NCI-H2171 (cell line): ENCODE measurements at regions not wholly inside any gene's neighbourhood (a gene's known extent, or its start where the extent isn't known, plus 50 kb on each side); places are given as distances from the start of the nearest gene placed in this dataset.
"Not testable (repeated sequence)": the region's sequence is repeated elsewhere in the genome, so short reads cannot be mapped to it uniquely, and the experiment has no call there.

Experiments
- DNase-seq: peaks from one replicate; lab custom pipeline; 2025; lab: John Stamatoyannopoulos, UW

DNA sequence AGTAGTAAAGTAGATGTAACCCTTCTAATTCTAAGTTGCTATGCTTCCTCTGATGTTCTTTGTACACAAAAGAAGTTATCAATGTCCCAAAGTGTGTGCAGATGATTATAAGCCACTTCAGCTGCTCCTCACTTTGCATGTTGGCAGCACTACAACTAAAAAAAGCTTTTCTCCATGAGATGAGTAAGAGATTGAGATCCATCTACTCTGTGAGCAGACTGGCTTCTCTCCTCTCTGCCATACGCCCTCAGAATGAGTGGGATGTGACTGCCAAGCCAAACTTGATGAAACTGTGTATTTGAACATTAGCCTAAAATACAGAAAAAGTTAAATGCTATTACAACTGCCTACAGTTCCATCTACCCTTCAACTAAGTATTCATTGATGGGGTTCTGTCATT, 102.9 kb upstream of the ETV1 start:
- DNase-seq: no peak

DNA sequence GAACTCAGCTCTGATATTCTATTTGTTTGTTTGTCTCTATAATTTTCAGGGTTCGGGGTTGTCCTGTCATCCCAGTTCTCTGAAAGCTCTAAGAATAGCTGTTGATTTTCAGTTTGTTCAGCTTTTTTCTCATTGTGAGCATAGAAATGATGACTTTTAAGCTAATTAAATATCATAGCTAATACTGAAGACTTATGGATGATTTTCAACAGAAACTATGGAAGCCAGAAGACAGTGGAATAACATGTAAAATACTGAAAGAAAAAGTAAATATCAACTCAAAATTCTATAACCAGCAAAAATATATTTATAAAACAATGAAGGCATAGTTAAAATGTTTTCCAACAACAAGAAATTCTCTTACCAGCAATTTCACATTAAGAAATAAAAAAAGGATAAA, 96.4 kb upstream of the ETV1 start:
- no peak for DNase-seq

DNA sequence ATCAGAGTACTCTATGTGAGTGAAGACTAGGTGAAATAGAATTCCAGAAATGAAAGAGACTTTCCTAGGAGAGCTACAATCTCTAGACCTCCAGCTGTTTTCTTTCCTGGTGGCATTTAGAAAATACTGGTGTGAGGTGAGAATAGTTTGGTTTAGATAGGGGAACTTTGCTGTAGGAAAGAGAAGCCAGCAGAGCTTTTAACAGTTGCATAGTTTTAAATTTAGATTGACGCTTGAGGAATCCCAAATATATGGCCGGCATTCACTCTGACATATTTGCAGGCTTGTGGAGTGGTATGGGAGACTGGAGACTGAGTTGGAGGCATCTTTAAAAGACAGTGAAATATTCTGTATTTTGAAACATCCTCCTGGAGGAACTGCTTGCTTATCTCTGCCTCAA, 94.3 kb upstream of the ETV1 start:
- DNase-seq: no peak

GRCh38 chr7:14073988-14074387, 84.5 kb upstream of the ETV1 start:
- no peak for DNase-seq

- DNase-seq: no peak
Observed at GRCh38 chr7:14073543-14073942, 84.1 kb upstream of the ETV1 start.

GRCh38 chr7:14071045-14071444, 81.6 kb upstream of the ETV1 start:
- DNase-seq: peak; percentile 36

GRCh38 chr7:14069961-14070360, 80.5 kb upstream of the ETV1 start:
- DNase-seq: peak; percentile 39

DNA sequence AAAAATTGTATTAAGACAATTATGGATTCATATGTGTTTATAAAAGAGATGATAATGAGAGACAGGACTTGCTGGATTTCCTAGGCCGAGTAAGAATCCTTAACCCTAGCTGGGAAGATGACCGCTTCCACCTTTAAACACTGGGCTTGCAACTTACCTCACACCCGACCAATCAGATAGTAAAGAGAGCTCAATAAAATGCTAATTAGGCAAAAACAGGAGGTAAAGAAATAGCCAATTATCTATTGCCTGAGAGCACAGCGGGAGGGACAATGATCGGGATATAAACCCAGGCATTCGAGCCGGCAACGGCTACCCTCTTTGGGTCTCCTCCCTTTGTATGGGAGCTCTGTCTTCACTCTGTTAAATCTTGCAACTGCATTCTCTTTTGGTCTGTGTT, 77.3 kb upstream of the ETV1 start:
- DNase-seq: not testable (repeated sequence)

- DNase-seq: no peak
Observed at GRCh38 chr7:14065286-14065685, 75.8 kb upstream of the ETV1 start.

- no peak for DNase-seq
Observed at GRCh38 chr7:14055813-14056212, 66.3 kb upstream of the ETV1 start.

GRCh38 chr7:14054125-14054524, 64.7 kb upstream of the ETV1 start:
- DNase-seq: no peak

DNA sequence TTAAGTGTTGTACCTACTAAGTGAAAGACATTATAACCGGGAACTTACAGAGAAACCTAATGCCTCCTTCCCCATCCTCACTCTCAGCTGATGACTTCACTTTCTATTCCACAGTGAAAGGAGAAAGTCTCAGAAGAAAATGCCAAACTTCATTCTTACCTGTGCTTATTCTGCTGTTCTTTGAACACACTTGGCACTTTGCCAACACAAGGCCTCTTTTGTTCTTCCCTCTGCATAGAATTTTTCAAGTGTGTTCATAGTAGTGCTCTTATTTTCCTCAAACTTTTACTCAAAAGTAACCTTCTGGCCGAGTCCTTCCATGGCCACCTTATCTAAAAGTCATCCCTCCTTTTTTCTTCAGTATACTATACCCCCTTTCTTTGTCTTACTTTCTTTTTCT, 59.4 kb upstream of the ETV1 start:
- DNase-seq: no peak

DNA sequence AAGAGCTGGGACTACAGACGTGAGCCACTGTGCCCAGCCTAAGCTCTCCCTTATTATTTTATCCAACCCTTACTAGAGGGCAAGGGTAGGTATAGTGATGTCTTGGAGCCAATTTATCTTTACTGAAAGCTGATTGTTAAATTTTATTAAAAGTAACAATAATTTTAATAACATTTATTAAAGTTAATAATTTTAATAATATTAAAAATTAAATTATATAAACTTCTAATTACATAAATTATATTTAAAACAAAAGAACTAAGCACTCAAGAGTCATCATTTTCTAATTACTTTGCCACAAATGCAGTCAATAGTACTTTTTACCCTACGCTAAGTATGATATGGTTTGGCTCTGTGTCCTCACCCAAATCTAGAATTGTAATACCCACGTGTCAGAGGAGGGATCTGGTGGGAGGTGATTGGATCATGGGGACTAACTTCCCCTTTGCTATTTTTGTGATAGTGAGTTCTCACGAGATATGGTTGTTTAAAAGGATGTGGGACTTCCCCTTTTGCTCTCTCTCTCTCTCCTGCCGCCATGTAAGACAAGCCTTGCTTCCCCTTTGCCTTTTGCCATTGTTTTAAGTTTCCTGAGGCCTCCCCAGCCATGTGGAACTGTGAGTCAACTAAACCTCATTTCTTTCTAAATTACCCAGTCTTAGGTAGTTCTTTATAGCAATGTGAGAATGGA, 58.4 kb upstream of the ETV1 start:
- no peak for DNase-seq

GRCh38 chr7:14045651-14046050, 56.2 kb upstream of the ETV1 start:
- DNase-seq: no peak

GRCh38 chr7:14040528-14040927, 51.1 kb upstream of the ETV1 start:
- no peak for DNase-seq
